Caco-2 (cell line): ENCODE measurements at regions not wholly inside any gene's neighbourhood (a gene's known extent, or its start where the extent isn't known, plus 50 kb on each side); places are given as distances from the start of the nearest gene placed in this dataset.

Experiments
- BruUV-seq: library from RNA; stranded (reverse); fragments of 400-500 nt; replicated peaks from 2 replicates; lab custom pipeline; 2021; lab: Mats Ljungman, UMichigan
- CTCF ChIA-PET: fragments of 300-600 bp; sonication (Branson Sonifier 250); formaldehyde crosslinking; loops from one replicate; lab custom pipeline; 2022; ENCODE audit warnings: antibody characterized with exemption; lab: Charles Lee
- POLR2A ChIA-PET: fragments of 300-600 bp; sonication (Branson Sonifier 250); formaldehyde crosslinking; loops from one replicate; lab custom pipeline; 2022; ENCODE audit warnings: antibody characterized with exemption; lab: Charles Lee
- DNase-seq, 2 experiments: peaks; one replicate each; pipeline versions ENCODE4 v3.0.0 to v3.0.0-alpha.2; 2020 to 2022
- H3K27me3 ChIP-seq: replicated peaks from 2 replicates; pipeline ENCODE4 v1.6.0; 2011; ENCODE audit warnings: low read length; ENCODE audit not compliant: control insufficient read depth, insufficient read depth
- H3K36me3 ChIP-seq: 2 replicates; pipeline ENCODE4 v1.5.1; 2011; ENCODE audit warnings: low read length; ENCODE audit not compliant: control insufficient read depth, insufficient read depth
- H3K4me1 ChIP-seq: fragments of 250-450 bp; sonication (Bioruptor Pico); 2 replicates; pipeline ENCODE4 v1.5.1; 2020; ENCODE audit warnings: mild to moderate bottlenecking
- H3K4me3 ChIP-seq: 2 replicates; pipeline ENCODE4 v1.5.1; 2011; ENCODE audit warnings: low read depth, mild to moderate bottlenecking, control low read depth, low read length
- H3K9me3 ChIP-seq: fragments of 250-450 bp; sonication (Bioruptor Pico); 2 replicates; pipeline ENCODE4 v1.5.1; 2020; ENCODE audit warnings: mild to moderate bottlenecking, moderate library complexity
- H3K27ac Mint-ChIP-seq: one replicate; pipeline ENCODE4 v1.8.0; 2022; ENCODE audit warnings: mixed read lengths; ENCODE audit not compliant: unreplicated experiment
- H3K27me3 Mint-ChIP-seq: one replicate; pipeline ENCODE4 v1.8.0; 2022; ENCODE audit warnings: mixed read lengths; ENCODE audit not compliant: insufficient read depth, unreplicated experiment
- H3K36me3 Mint-ChIP-seq: one replicate; pipeline ENCODE4 v1.8.0; 2022; ENCODE audit warnings: mild to moderate bottlenecking, mixed read lengths; ENCODE audit not compliant: insufficient read depth, unreplicated experiment
- H3K4me1 Mint-ChIP-seq: one replicate; pipeline ENCODE4 v1.8.0; 2022; ENCODE audit warnings: low read depth, mixed read lengths; ENCODE audit not compliant: unreplicated experiment
- H3K4me3 Mint-ChIP-seq: one replicate; pipeline ENCODE4 v1.8.0; 2022; ENCODE audit warnings: mild to moderate bottlenecking, moderate library complexity, mixed read lengths; ENCODE audit not compliant: unreplicated experiment
- H3K9me3 Mint-ChIP-seq: one replicate; pipeline ENCODE4 v1.8.0; 2022; ENCODE audit warnings: mixed read lengths; ENCODE audit not compliant: unreplicated experiment
- CTCF ChIP-seq, 2 experiments: fragments of 200-600 bp in 1 of 2; IDR thresholded peaks; 1 replicate in 1 of 2; 2 replicates in 1 of 2; pipeline versions ENCODE4 v1.5.1 to v1.8.0; 2011 to 2022; ENCODE audit warnings: antibody characterized with exemption in 1 of 2, control low read depth in 1 of 2, inconsistent platforms in 1 of 2, low read depth in 1 of 2, low read length in 1 of 2, mild to moderate bottlenecking in 1 of 2, moderate library complexity in 1 of 2; ENCODE audit not compliant: insufficient read depth in 1 of 2, severe bottlenecking in 1 of 2, unreplicated experiment in 1 of 2
- intact Hi-C: fragments of 100-400 bp; cut with micrococcal nuclease; formaldehyde crosslinking; loops from one replicate; pipeline ENCODE4 v1.10.0; 2022; ENCODE audit not compliant: unreplicated experiment

GRCh38 chr5:38650540-38650939 lies 94.1 kb upstream of the LIFR start:
- POLR2A ChIA-PET = no interaction called here
- peak overlapping the region; percentile 66 for H3K27ac Mint-ChIP-seq
- intact Hi-C loops = no loop called here

GRCh38 chr5:38650946-38651345 lies 94.5 kb upstream of the LIFR start:
- H3K4me3 ChIP-seq = no peak overlapping the region
- peak overlapping the region; percentile 66 for H3K27ac Mint-ChIP-seq
- no TSS peak for BruUV-seq
- intact Hi-C loops = no loop called here
- no peaks in the 10 kb centered on the region for H3K36me3 Mint-ChIP-seq
- H3K27me3 ChIP-seq = no peaks in the 10 kb centered on the region
- H3K9me3 Mint-ChIP-seq = peaks cover 14% of the 10 kb centered on the region
- ChIA-PET POLR2A (no interaction called here), CTCF (no interaction called here)
- DNase-seq = no peak
- no peaks in the 10 kb centered on the region for H3K9me3 ChIP-seq
- H3K36me3 ChIP-seq = no peaks in the 10 kb centered on the region
- H3K4me1 ChIP-seq = peaks cover 9% of the 10 kb centered on the region
- H3K27me3 Mint-ChIP-seq = no peaks in the 10 kb centered on the region
- TF ChIP-seq CTCF (IDR thresholded peaks at IDR 0.05; ENCODE audit: insufficient read depth in 1 of 2, low read depth in 1 of 2, low read length in 1 of 2, severe bottlenecking in 1 of 2, unreplicated experiment in 1 of 2) = no peak
- H3K4me1 Mint-ChIP-seq = peaks cover 19% of the 10 kb centered on the region
- H3K4me3 Mint-ChIP-seq = peak overlapping the region; percentile 34

More at GRCh38 chr5:38650540-38650939, 94.1 kb upstream of the LIFR start:
- no TSS peak for BruUV-seq
- TF ChIP-seq CTCF (IDR thresholded peaks at IDR 0.05; ENCODE audit: insufficient read depth in 1 of 2, low read depth in 1 of 2, low read length in 1 of 2, severe bottlenecking in 1 of 2, unreplicated experiment in 1 of 2) = no peak
- Mint-ChIP-seq H3K4me3 (peak overlapping the region; percentile 34), H3K36me3 (no peaks in the 10 kb centered on the region), H3K9me3 (peaks cover 15% of the 10 kb centered on the region), H3K27me3 (no peaks in the 10 kb centered on the region), H3K4me1 (peaks cover 19% of the 10 kb centered on the region)
- Histone ChIP-seq H3K4me1 (peaks cover 9% of the 10 kb centered on the region), H3K9me3 (no peaks in the 10 kb centered on the region), H3K27me3 (no peaks in the 10 kb centered on the region), H3K4me3 (no peak overlapping the region), H3K36me3 (no peaks in the 10 kb centered on the region)
- DNase-seq = no peak
- CTCF ChIA-PET = no interaction called here

GRCh38 chr5:38651806-38652205 lies 95.4 kb upstream of the LIFR start:
- ChIA-PET CTCF (no interaction called here), POLR2A (no interaction called here)
- no peak for TF ChIP-seq CTCF (IDR thresholded peaks at IDR 0.05; ENCODE audit: insufficient read depth in 1 of 2, low read depth in 1 of 2, low read length in 1 of 2, severe bottlenecking in 1 of 2, unreplicated experiment in 1 of 2)

More at GRCh38 chr5:38651806-38652205, 95.4 kb upstream of the LIFR start:
- DNase-seq = no peak
- Histone ChIP-seq H3K9me3 (no peaks in the 10 kb centered on the region), H3K36me3 (no peaks in the 10 kb centered on the region), H3K4me1 (peaks cover 9% of the 10 kb centered on the region), H3K4me3 (no peak overlapping the region), H3K27me3 (no peaks in the 10 kb centered on the region)
- H3K36me3 Mint-ChIP-seq = no peaks in the 10 kb centered on the region
- H3K4me3 Mint-ChIP-seq = no peak overlapping the region
- intact Hi-C loops = no loop called here
- peaks cover 19% of the 10 kb centered on the region for H3K4me1 Mint-ChIP-seq
- BruUV-seq = no TSS peak
- no peak overlapping the region for H3K27ac Mint-ChIP-seq
- peaks cover 14% of the 10 kb centered on the region for H3K9me3 Mint-ChIP-seq
- no peaks in the 10 kb centered on the region for H3K27me3 Mint-ChIP-seq
